Suppressor macrophage treated with lipopolysaccharide for 1 hour (primary cell): ENCODE measurements at regions not wholly inside any gene's neighbourhood (a gene's known extent, or its start where the extent isn't known, plus 50 kb on each side); places are given as distances from the start of the nearest gene placed in this dataset.
A peak's percentile ranks its signal among the peaks of the same experiment; 100 is the strongest.

Source experiments
- DNase-seq, 3 donors: peaks; one replicate each; pipeline ENCODE4 v3.0.0-alpha.2; 2020 to 2022

DNA sequence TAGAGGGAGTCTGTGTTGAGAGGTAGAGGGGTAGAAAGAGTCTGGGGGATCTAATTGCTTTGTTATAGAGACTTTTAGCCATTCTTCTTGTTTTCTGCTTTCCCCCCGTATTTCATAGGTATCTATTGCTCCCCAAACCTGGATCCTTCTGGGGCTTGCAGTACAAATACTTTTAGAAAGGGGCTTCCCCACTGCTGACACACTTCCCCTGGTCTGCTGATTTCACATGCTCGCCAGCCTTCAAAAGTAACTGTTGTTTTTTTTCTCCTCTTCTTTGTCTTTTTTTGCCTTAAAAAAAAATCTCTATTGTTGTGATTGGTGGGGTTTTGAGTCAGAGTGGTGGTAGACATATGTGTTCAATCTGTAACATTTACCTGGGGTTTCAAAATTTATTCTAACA lies 300.6 kb upstream of the AZI2 start:
- no peak for DNase-seq

DNA sequence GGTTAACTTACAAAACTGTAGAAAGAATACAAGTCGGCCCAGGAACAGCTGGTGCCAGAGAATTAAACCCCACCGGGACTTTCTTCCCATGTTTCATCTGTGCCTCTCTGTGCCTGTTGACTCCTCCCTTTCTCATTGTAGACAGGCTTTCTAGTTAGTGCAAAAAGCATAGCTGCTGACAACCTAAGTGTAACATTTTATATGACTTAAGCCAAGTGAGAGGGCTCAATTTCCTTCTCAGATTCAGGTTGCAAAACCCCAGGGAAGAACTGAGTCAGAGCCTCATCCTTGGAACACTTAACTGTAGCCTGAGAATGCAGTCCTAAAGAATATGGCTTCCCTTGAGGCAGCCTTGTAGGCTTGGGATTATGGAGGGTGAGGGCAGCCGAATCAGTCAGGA lies 302.5 kb upstream of the AZI2 start:
- DNase-seq: no peak

DNA sequence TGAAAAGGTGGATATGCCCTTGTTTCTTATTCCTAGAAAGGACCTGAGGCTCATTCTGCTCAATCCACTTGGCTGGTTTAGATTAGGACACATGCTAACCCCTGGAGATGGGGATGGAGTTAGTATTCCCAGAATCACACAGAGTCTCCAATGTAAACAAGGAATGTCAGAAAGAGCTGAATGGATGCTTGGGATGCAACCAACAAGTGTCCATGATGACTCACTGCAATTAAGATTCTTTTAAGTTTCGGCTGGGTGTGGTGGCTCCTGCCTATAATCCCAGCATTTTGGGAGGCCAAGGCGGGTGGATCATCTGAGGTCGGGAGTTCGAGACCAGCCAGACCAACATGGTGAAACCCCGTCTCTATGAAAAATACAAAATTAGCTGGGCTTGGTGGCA lies 315.5 kb upstream of the AZI2 start:
- no peak for DNase-seq

DNA sequence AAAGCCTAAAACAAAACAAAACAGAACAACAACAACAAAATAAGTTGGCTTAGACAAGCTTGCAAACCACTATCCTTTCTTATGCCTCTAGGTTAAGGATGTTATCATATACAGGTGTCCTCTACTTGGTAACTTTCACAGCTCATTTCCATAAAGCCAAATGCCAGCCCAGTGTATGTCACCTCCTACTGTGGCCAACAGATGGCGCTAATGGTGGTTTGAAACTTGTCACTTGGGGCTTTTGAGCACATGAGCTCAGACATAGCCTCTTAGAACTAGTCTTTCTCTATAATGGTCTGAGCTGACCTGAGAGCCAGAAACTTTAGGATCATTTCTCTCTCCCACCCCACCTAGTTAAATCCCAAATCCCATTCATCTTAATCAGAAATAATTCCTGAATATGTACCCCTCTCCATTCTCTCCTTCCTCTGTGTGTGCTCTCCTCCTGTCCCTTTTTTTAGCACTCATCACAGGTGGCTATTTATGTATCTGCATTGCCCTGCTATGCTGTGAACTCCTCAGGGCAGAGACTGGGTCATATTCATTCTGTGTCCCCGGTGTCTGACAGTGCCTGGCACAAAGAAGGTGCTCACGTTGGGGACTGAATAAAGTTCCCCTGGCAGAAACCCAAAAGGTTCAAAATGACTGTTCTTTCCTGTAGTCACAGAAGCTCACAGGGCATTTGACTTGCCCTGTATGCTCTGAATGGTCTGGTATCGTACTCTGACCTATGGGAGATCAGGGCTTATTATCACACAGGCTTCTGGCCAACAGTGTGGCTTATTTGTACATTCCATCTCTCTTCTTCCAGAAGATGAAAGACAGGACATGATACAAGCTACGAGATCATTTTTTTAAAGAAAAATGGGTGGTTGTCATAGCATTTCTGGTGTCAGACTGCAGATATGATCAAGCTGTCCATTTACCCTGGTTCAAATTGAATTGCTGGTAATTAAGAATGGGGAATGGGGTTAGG lies 319.3 kb upstream of the AZI2 start:
- DNase-seq: peak; percentile 31 to 67 (median 66)

DNA sequence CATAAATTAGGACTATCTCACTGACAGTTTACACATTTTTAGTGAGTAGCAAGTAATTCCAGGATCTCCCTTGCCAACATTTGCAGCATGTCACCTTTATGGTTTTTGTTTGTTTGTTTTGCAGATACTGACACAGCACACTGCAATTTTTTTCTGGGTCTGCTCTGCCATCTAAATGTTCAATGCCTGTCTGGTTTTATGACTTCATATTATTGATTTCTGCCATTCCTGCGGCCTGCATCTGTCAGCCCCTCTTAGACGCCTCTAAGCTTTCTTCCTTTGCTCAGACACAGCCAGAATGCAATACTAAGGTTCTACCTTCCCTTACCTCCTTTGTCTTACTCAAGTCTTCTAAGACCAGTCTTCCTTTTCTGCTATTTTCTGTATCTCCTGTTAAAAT lies 321.2 kb upstream of the AZI2 start:
- no peak for DNase-seq

DNA sequence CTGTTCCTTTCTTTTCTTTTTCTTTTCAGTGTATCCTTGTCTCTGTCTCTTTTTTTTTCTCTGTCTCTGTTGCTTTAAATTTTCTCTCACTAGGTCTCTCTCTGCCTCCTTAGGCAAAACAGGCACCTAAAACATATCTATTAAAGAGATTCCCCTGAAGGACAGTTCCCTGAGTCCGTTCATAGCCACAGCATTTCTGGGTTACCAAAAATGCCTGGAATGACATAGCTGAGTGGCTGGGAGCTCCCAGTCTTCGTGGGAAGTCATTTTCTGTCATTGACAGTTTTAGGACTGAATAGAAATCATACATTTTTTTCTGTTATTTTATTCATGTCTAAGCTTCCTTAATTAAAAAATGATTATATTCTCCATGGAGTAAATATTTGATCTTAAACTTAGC lies 323.8 kb upstream of the AZI2 start:
- DNase-seq: no peak

DNA sequence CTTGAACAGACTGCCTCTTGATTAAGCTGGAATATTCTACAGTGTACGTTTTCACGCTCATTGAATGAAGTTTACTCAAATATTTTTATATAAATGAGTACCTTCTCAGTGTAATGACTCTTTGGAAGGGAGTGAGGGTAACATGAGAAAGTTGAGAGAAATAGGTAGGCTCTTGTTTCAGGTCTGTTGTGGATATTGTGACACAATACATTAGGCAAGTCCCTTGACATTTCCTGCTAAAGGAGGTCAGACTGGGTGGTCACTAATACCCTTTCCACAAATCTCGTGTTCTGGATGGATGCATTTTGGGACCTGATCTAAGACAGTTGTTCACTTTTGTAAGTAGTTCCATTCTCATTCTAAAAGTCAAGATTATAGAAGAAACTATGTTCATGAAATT lies 324.8 kb upstream of the AZI2 start:
- DNase-seq: no peak

DNA sequence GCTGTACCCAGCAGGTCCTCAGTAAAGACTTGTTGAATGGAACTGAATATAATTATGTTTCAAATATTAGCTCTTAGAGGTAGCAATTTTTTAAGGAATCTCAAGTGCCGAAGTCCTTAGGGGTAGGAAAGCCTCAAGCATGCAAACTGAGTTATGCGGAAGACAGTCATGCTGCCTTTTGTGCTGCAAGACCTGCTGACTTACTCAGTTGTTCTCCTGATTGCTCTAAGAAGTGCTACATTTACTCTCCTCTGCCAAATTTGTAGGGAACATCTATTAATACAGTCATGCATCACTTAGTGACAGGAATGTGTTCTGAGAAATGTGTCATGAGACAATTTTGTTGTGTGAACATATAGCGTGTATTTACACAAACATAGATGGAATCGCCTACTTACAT lies 325.6 kb upstream of the AZI2 start:
- no peak for DNase-seq

DNA sequence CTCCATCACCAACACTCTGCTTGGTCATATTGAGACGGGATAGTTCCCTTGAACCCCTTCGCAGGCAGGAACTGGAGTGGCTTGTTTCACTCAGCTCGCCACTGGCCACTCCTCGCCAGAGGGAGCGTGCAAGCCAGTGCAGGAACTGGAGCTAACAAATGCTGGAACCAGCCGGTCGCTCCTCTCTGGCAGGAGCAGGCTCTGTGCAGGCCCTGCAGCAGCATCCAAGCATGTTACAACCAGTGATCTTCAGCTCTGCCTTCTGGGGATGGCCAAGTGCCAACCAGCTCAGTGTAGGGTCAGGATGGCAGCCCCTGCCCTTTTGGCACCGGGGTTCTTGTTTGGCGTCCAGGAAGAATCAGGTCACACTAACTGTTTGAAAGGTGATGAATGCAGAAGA lies 329.0 kb upstream of the AZI2 start:
- DNase-seq: no peak

DNA sequence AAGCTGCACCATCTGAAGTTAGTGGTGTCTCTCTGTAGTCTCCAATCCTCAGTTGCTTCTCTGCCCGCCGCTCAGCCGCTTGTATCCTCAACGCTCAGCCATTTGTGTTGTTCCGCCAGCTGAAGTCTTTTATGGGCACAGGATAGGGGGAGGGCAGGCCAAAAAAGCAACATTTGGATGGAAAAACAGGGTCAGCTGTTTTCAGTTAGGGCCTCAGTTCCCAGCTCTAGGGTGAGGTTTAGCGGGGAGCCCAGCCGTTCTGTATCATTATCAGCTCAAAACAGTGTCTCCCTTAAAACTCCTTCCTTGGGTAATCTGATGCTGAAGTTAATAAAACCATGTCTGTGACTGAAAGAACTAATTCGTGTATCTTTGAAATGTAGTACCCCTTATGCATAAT lies 329.5 kb upstream of the AZI2 start:
- no peak for DNase-seq

DNA sequence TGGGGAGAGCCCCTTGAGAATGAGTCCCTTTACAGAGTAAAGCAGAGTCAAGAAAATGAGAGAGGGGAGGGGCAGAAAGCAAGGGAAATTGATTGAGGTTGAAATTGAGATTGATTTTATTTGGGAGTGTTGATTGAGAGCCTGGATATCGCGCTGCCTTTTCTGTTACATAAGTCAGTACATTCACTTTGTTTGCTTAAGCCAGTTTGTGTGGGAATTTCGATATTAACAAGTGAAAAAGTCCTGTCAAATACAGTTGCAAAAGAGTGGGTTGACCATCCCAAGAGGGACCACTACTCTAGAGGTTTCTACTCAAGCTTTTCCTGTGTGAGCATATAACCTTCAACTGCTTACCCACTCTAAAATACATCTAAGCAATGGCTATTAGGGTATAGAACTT lies 331.4 kb upstream of the AZI2 start:
- no peak for DNase-seq

DNA sequence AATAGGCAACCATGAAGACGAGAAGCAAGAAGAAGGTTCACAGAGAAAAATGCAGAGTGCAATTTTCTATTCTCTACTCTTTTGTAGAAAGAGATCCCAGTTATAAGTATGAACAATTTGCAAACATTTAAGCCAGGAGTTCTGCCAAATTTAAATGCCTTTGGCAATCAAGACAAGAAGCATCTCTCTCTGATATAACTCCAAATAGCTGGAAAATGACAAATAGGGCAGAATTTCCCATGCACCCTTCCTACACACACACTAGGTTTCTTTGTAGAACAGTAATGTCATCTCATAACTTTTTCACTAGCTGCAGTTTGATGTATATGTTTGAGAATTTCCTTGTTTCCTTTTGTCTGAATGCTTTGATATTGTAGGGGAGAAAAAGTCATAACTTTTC lies 333.5 kb upstream of the AZI2 start:
- DNase-seq: no peak

DNA sequence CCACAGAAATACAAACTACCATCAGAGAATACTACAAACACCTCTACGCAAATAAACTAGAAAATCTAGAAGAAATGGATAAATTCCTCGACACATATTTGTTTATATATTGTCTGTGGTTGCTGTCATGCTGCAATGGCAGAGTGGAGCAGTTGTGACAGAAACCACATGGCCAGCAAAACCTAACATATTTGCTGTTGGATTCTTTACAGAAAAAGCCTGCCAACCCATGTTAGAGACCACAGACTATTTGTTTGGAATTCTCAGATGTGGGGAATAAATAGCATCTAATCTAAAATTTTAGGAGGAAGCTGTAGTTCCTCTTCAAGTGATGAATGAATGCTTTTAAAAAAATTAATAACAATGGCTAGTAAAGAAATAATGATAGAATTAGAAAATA lies 341.6 kb upstream of the AZI2 start:
- no peak for DNase-seq

DNA sequence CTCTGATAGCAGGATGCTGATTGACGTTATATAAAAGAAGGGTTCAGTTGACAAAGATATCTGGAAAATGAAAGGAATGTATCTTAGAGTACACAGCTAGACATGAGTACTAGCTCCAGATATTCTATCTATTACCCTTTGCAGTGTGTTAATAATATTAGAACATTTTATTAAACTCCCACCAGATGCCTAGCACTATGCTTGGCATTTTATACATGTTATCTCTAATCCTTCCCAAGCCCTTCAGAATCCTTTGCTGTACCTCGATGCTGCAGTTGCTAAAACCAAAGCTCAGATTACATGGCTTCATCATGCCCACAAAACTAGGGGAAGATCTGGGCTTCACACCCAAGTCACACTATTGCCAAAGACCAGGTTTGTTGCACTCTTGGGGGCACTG lies 350.1 kb upstream of the AZI2 start:
- no peak for DNase-seq

DNA sequence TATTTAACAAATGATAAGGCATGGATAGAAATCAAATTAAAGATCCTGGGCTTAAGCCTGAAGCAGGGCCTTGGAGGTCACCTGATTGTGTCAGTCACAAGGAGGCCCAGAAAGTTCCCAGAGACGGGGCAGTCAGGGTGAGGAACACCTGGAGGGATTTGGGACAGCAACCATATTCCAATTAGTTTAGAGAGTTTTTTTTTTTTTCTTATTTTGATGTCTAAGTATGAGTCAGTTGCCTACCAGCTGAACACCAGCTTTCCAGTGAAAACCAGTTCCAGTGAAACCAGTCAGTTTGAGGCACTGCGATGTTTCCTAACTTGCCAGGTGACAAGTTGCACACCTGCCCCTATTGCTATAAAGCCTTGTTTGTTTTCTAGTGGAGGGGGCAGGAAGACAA lies 350.7 kb upstream of the AZI2 start:
- no peak for DNase-seq

DNA sequence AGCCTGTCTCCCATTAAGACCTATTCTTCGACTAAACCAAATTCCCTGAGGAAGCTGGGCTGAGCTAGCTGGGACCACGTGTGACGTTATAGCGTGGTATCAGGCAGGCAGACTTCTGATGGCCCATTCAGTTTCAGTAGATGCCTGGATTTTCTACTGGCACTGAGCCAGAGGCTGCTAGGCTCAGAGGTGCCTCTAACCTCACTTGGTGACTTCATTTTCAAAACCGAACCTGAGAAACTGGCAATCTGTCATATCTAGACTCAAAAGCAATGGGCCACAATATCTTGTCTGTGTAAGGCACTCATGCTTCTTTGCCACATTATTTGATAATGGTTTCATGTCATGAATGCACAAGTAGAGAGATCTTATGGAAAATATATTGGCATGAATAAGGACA lies 352.1 kb upstream of the AZI2 start:
- no peak for DNase-seq

DNA sequence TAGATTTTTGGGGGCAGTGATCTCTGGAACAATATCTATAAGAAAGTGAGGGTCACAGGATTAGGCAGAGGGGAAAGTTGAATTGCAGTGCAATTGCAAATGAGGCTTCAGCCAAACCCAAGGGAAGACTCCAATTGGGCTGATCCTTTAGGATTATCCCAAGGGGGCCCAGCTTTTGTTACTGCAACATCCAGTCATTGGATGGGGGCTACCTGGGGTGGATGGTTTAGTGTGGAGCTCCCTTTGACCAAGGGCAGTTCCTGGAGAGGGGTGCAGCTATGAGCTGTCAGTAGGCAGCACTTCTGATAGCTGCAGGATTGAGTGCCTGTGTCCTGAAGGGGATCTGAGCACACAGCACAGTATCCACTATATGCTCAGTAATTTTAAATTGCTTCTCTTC lies 355.2 kb upstream of the AZI2 start:
- no peak for DNase-seq

DNA sequence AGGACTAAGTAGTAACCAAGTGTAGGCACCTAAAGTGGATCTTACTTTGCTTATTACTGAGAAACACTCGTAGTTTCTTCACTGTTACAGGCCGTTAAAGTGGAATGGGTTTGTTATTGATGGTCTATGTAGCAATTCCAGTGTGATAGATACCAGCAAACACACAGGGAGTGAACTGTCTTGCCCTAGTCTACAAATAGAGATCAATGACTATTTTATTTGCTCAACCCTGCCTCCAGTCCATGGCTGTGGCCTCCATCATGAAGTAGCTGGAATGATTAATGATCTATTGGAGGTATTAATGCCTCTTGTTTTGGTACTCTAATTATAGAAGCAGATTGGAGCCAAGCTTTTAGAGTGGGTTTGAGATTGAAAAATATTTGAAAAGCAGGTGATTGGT lies 362.7 kb upstream of the AZI2 start:
- no peak for DNase-seq

DNA sequence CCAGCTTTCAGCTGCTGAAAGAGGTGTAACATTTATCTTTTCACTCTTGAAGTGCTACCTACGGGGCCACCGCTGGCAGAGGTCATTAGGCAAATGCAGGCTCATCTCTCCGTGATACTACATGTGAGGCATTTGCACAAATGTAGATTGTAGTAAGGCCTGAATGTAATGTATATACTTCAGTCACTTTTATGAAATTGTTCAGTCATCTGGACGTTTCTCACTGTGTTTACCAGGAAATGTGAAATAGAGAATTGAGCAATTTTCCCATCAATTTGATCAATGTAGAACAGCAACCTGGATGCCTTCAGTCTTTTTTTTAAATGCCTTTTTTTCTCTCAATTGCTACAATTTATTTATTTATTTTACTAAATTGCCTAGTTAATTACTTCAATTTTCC lies 368.3 kb upstream of the AZI2 start:
- DNase-seq: no peak

DNA sequence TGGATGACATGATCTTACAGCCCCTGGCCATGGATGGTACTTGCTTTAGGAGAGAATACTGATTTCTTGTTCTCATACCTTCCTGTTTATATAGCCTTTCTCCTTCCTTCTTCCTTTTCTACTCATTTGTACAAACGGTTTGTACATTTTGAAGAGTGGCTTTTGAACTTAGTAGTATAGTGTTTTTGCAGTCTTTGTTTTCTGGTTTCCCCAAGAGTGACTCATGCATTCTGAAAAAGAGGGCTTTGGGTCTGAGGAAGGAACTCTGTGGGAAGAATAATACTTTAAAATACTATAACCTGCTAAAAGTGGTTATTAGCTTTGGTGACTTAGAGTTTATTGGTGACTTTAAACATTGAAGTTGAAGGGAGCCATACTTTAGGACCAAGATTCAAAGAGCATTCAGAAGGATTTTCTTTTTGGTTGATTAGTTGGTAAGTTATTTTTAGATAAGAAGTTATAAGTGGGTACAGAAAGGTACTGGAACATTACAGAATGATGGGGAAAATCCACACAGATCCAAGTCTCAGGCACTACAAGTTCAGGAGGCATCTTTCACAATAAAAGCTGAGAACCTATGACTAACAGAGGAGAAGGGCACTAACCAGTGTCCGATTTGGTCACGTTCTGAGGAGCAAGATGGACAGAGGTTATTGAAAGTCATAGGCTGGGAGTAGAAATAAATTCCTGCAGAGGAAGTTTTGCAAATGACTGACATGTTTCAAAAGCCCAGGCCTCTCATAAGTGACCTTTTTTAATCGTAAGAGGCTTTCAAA lies 369.6 kb upstream of the AZI2 start:
- DNase-seq: no peak

DNA sequence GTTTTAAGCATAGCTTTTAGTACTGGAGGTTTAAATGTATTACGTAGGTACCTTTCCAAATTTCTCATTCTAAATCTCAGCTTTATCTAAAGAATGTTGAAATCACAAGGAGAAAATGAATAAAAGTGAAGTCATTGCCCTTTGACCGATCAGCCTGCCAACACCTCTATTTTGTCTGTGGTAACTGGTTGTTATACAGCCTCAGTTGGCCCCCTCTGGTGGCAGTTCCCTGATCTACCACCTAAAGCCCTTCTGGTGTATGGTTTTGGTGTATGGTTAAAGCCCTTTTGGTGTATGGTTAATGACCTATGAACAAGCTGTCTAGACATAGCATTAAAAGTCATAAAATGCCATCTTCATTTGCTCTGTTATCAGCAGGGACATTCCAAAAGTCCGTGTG lies 378.2 kb upstream of the AZI2 start:
- no peak for DNase-seq

DNA sequence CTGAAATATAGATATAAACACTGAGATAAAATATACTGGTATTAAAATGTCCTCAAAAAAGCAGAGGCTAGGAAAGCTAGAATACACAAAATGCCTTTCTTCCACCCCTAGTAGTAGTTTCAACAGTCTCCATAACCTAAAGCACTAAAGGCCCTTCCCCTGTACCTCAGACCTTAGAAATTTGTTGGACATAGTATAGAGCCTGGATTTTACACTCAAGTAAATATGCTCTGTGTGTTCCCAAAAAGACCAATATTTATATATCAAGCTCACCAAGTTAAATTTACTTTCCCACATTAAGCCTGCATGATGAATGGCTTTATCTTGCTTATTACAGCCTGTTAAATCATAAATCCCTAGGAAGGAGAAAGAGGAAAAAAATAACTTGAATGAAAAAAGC lies 378.7 kb upstream of the AZI2 start:
- DNase-seq: no peak

DNA sequence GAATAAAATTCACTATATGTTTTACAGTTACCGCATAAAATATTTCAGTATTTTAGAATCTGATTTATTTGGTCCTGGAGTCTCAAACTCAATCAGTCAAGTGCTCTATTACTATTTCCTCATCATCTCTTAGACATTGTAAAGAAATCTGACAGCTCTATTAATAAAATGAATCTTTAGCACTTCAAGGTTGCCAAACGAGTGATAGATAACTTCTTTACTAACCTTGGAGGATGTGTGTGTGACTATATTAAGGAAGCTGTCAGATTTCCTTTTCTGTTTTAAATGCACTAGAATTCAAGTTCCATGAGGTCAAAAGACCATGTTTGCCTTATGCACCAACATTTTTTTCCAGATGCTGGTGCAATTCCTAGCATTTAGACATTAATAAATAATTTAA lies 389.8 kb upstream of the AZI2 start:
- DNase-seq: no peak

DNA sequence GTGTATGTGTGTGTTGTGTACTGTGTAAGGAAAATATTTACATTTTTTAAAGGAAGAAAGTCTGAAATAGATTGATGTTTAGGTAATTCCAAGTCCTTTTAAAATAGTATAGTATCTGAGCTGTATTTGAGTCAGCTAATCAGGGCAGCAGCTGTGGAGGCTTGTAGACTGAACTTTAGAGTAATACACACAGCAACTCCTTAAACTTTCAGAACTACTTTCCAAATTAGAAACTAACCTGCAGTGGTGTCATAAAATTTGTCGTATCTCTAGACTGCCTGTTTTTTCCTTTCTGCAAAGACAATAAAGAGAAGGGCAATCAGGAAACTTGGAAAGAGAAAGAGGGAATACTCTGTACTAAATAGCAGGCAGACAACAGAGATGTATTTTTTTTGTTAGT lies 391.0 kb upstream of the AZI2 start:
- DNase-seq: no peak
